Loucy (cell line): ENCODE measurements at regions not wholly inside any gene's neighbourhood (a gene's known extent, or its start where the extent isn't known, plus 50 kb on each side); places are given as distances from the start of the nearest gene placed in this dataset.

Source experiments
- H2AFZ ChIP-seq: fragments of 200-600 bp; sonication (generic); 2 replicates; pipeline ENCODE4 v1.6.0; 2016; ENCODE audit warnings: antibody characterized with exemption, mild to moderate bottlenecking, low read length, moderate library complexity
- H3F3A ChIP-seq: fragments of 200-600 bp; 2 replicates; pipeline ENCODE4 v1.6.0; 2016; ENCODE audit warnings: antibody characterized with exemption, low read depth, mild to moderate bottlenecking
- H3K27me3 ChIP-seq: fragments of 200-600 bp; sonication (generic); 2 replicates; pipeline ENCODE4 v1.6.1; 2014; ENCODE audit warnings: low read length, mild to moderate bottlenecking; ENCODE audit not compliant: insufficient read depth, poor library complexity, severe bottlenecking
- H3K36me3 ChIP-seq: fragments of 200-600 bp; sonication (generic); 2 replicates; pipeline ENCODE4 v1.6.1; 2016; ENCODE audit warnings: low read length; ENCODE audit not compliant: insufficient read depth
- H3K4me1 ChIP-seq: fragments of 200-600 bp; sonication (generic); 2 replicates; pipeline ENCODE4 v1.5.1; 2014; ENCODE audit warnings: low read length, mild to moderate bottlenecking; ENCODE audit not compliant: insufficient read depth, poor library complexity, severe bottlenecking
- H3K4me2 ChIP-seq: fragments of 200-600 bp; sonication (generic); 2 replicates; pipeline ENCODE4 v1.6.0; 2014; ENCODE audit warnings: antibody characterized with exemption, low read length, low read depth, mild to moderate bottlenecking; ENCODE audit not compliant: poor library complexity, severe bottlenecking
- H3K4me3 ChIP-seq: fragments of 200-600 bp; sonication (generic); 2 replicates; pipeline ENCODE4 v1.5.1; 2014; ENCODE audit warnings: low read length, mild to moderate bottlenecking, mixed read lengths; ENCODE audit not compliant: poor library complexity, severe bottlenecking
- H3K79me2 ChIP-seq: fragments of 200-600 bp; sonication (generic); 2 replicates; pipeline ENCODE4 v1.6.1; 2014; ENCODE audit warnings: low read length; ENCODE audit not compliant: insufficient read depth
- H3K9ac ChIP-seq: fragments of 200-600 bp; sonication (generic); 2 replicates; pipeline ENCODE4 v1.6.0; 2014; ENCODE audit warnings: mild to moderate bottlenecking, low read depth, low read length, moderate library complexity; ENCODE audit not compliant: poor library complexity, severe bottlenecking
- H3K9me2 ChIP-seq: fragments of 200-600 bp; sonication (generic); replicated peaks from 2 replicates; pipeline ENCODE4 v1.6.1; 2016; ENCODE audit warnings: low read depth, low read length, mixed read lengths
- H3K9me3 ChIP-seq: fragments of 200-600 bp; sonication (generic); 2 replicates; pipeline ENCODE4 v1.6.1; 2014; ENCODE audit warnings: mild to moderate bottlenecking, antibody characterized with exemption, low read length, low read depth; ENCODE audit not compliant: insufficient read depth
- H4K20me1 ChIP-seq: fragments of 200-600 bp; sonication (generic); 2 replicates; pipeline ENCODE4 v1.6.0; 2014; ENCODE audit warnings: antibody characterized with exemption, low read length, mild to moderate bottlenecking; ENCODE audit not compliant: insufficient read depth, poor library complexity, severe bottlenecking
- EZH2phosphoT487 ChIP-seq: fragments of 200-600 bp; IDR thresholded peaks from 2 replicates; pipeline ENCODE4 v1.6.1; 2018; ENCODE audit warnings: antibody characterized with exemption, mild to moderate bottlenecking, moderate library complexity, borderline replicate concordance
- TF ChIP-seq, protein P1 (sequence below): fragments of 200-600 bp; sonication (generic); conservative IDR thresholded peaks from 2 replicates; pipeline ENCODE4 v1.5.1; 2014; ENCODE audit warnings: mild to moderate bottlenecking, antibody characterized with exemption, low read length

DNA sequence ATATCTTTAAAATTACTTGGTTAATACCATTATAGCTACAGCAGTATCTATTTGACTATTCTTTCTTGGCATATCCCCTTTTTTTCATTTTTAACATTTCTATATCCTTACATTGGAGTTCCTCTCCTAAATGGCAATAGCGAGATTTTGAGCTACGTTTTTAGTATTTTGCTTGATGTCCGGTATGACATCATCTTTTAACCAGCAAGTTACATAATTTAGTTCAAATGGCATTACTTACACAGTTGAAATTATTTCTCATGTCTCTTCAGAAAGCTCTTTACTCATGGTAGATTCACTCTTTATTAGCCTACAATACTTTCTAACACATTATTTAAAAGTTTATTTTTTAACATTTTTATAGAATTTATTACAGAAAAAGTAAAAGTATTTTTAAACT, 701.7 kb upstream of the EPHA7 start:
- H3K4me2 ChIP-seq, result no peak overlapping the region
- no peaks in the 10 kb centered on the region for H3K9me2 ChIP-seq
- H3K27me3 ChIP-seq, result no peaks in the 10 kb centered on the region
- H2AFZ ChIP-seq, result no peak overlapping the region
- H3K9me3 ChIP-seq, result no peaks in the 10 kb centered on the region
- TF ChIP-seq, protein P1, sequence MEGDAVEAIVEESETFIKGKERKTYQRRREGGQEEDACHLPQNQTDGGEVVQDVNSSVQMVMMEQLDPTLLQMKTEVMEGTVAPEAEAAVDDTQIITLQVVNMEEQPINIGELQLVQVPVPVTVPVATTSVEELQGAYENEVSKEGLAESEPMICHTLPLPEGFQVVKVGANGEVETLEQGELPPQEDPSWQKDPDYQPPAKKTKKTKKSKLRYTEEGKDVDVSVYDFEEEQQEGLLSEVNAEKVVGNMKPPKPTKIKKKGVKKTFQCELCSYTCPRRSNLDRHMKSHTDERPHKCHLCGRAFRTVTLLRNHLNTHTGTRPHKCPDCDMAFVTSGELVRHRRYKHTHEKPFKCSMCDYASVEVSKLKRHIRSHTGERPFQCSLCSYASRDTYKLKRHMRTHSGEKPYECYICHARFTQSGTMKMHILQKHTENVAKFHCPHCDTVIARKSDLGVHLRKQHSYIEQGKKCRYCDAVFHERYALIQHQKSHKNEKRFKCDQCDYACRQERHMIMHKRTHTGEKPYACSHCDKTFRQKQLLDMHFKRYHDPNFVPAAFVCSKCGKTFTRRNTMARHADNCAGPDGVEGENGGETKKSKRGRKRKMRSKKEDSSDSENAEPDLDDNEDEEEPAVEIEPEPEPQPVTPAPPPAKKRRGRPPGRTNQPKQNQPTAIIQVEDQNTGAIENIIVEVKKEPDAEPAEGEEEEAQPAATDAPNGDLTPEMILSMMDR, result no peak
- no peak for TF ChIP-seq EZH2phosphoT487
- no peaks in the 10 kb centered on the region for H3K36me3 ChIP-seq
- H3K4me3 ChIP-seq, result no peak overlapping the region
- no peak overlapping the region for H3K9ac ChIP-seq
- H3K4me1 ChIP-seq, result no peaks in the 10 kb centered on the region
- H4K20me1 ChIP-seq, result no peaks in the 10 kb centered on the region
- no peaks in the 10 kb centered on the region for H3F3A ChIP-seq
- no peaks in the 10 kb centered on the region for H3K79me2 ChIP-seq

DNA sequence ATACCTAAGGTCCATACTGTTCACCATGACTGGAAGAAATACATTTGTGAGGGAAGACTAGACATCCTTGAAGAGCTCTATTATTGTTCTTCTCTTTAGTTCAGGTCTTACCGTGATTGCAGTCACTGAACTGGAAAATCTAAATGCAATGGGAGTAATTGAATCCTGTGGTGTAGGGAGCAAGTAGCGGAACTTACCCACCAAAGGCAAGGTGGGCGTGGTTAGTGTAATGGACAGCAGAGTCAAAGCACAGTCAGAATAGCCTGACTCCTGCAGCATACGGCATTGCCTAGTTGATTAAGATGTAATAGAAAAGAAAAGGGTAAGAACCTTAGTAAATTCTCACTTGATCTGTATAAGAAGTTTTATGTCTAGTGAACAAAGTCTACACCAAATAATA, 679.7 kb upstream of the EPHA7 start:
- H3K27me3 ChIP-seq, result no peaks in the 10 kb centered on the region
- H3K79me2 ChIP-seq, result no peaks in the 10 kb centered on the region
- no peaks in the 10 kb centered on the region for H4K20me1 ChIP-seq
- TF ChIP-seq, protein P1, result no peak
- no peak overlapping the region for H3K4me3 ChIP-seq
- H3F3A ChIP-seq, result no peaks in the 10 kb centered on the region
- no peak overlapping the region for H3K9ac ChIP-seq
- H2AFZ ChIP-seq, result no peak overlapping the region
- H3K4me1 ChIP-seq, result no peaks in the 10 kb centered on the region
- no peaks in the 10 kb centered on the region for H3K9me2 ChIP-seq
- H3K9me3 ChIP-seq, result no peaks in the 10 kb centered on the region
- H3K36me3 ChIP-seq, result no peaks in the 10 kb centered on the region
- H3K4me2 ChIP-seq, result no peak overlapping the region

DNA sequence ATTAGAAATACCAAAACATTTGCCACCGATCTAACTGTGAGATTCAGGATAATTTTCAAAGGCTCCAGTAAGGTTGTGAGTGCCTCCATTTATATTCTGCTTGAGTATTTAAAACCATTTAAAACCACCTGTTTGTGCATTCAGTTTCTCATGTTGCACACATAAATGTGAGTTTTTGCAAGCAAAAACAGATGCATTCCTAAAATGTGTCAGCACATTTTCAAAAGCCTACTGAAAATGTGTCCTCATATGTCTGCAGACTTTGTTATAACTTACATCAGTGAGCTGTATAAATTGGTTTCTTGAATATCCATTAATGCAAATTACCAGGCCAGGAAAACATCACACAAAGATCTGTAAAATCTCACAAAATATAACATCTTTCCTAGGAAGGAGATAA, 676.6 kb upstream of the EPHA7 start:
- Histone ChIP-seq H3K9me3 (no peaks in the 10 kb centered on the region), H4K20me1 (no peaks in the 10 kb centered on the region), H3K4me2 (no peak overlapping the region), H3K9ac (no peak overlapping the region), H3K4me1 (no peaks in the 10 kb centered on the region), H3K4me3 (no peak overlapping the region), H3K9me2 (no peaks in the 10 kb centered on the region), H3K27me3 (no peaks in the 10 kb centered on the region), H3F3A (no peaks in the 10 kb centered on the region), H3K79me2 (no peaks in the 10 kb centered on the region), H3K36me3 (no peaks in the 10 kb centered on the region), H2AFZ (no peak overlapping the region)
- TF ChIP-seq EZH2phosphoT487, result no peak
- TF ChIP-seq, protein P1, result no peak
